ENCODE measurements at regions not wholly inside any gene's neighbourhood (a gene's known extent, or its start where the extent isn't known, plus 50 kb on each side); places are given as distances from the start of the nearest gene placed in this dataset.

GRCh38 chr1:54497338-54497737 lies 50.7 kb upstream of the ACOT11 start:
- DNase-seq, result no peak
- Histone ChIP-seq H3K9ac (ENCODE audit: extremely low read depth, low read length, poor library complexity, severe bottlenecking) (no peak overlapping the region), H3K9me3 (ENCODE audit: control insufficient read depth, low read length) (no peaks in the 10 kb centered on the region), H3K4me3 (ENCODE audit: low read length) (no peak overlapping the region), H3K4me1 (ENCODE audit: control insufficient read depth, insufficient read depth, low read length) (peaks cover 4% of the 10 kb centered on the region), H3K27me3 (ENCODE audit: control insufficient read depth, insufficient read depth, low read length, poor library complexity, severe bottlenecking) (peaks cover 4% of the 10 kb centered on the region), H3K36me3 (ENCODE audit: control insufficient read depth, insufficient read depth, low read length) (no peaks in the 10 kb centered on the region), H3K27ac (ENCODE audit: low read depth, low read length) (no peak overlapping the region)
- Mint-ChIP-seq H3K4me3 (no peak overlapping the region), H3K27ac (no peak overlapping the region), H3K9me3 (no peaks in the 10 kb centered on the region), H3K4me1 (peaks cover 21% of the 10 kb centered on the region), H3K36me3 (ENCODE audit: low read depth) (no peaks in the 10 kb centered on the region), H3K27me3 (ENCODE audit: insufficient read depth) (no peaks in the 10 kb centered on the region)
- 88 to 98% methylated on average over 5 to 6 of the region's 6 CpGs for WGBS, 2 experiments (ENCODE audit: insufficient coverage in 1 of 2, insufficient read length in 1 of 2)
- no peak for TF ChIP-seq CTCF (conservative IDR thresholded peaks at IDR 0.05)

- H3K36me3 Mint-ChIP-seq (ENCODE audit: low read depth), result no peaks in the 10 kb centered on the region
- no peaks in the 10 kb centered on the region for H3K9me3 Mint-ChIP-seq
- Histone ChIP-seq H3K36me3 (ENCODE audit: control insufficient read depth, insufficient read depth, low read length) (no peaks in the 10 kb centered on the region), H3K9ac (ENCODE audit: extremely low read depth, low read length, poor library complexity, severe bottlenecking) (no peak overlapping the region), H3K4me1 (ENCODE audit: control insufficient read depth, insufficient read depth, low read length) (peaks cover 7% of the 10 kb centered on the region), H3K27me3 (ENCODE audit: control insufficient read depth, insufficient read depth, low read length, poor library complexity, severe bottlenecking) (peaks cover 4% of the 10 kb centered on the region), H3K9me3 (ENCODE audit: control insufficient read depth, low read length) (no peaks in the 10 kb centered on the region), H3K27ac (ENCODE audit: low read depth, low read length) (no peak overlapping the region), H3K4me3 (ENCODE audit: low read length) (no peak overlapping the region)
- peaks cover 26% of the 10 kb centered on the region for H3K4me1 Mint-ChIP-seq
- WGBS, 2 experiments (ENCODE audit: insufficient coverage in 1 of 2, insufficient read length in 1 of 2), result 93 to 98% methylated on average over 5 to 7 of the region's 7 CpGs
- TF ChIP-seq CTCF (conservative IDR thresholded peaks at IDR 0.05), result no peak
- H3K4me3 Mint-ChIP-seq, result no peak overlapping the region
- no peak for DNase-seq
- H3K27ac Mint-ChIP-seq, result no peak overlapping the region
- H3K27me3 Mint-ChIP-seq (ENCODE audit: insufficient read depth), result peaks cover 3% of the 10 kb centered on the region
These were observed 52.1 kb upstream of the ACOT11 start for GRCh38 chr1:54495954-54496353.

GRCh38 chr1:54493608-54494007 lies 54.4 kb upstream of the ACOT11 start:
- Mint-ChIP-seq H3K27me3 (ENCODE audit: insufficient read depth) (peaks cover 3% of the 10 kb centered on the region), H3K4me1 (peaks cover 25% of the 10 kb centered on the region), H3K9me3 (no peaks in the 10 kb centered on the region), H3K36me3 (ENCODE audit: low read depth) (no peaks in the 10 kb centered on the region), H3K27ac (no peak overlapping the region), H3K4me3 (no peak overlapping the region)
- no peak for DNase-seq
- no peak overlapping the region for H3K4me3 ChIP-seq (ENCODE audit: low read length)
- H3K27ac ChIP-seq (ENCODE audit: low read depth, low read length), result no peak overlapping the region
- no peak for TF ChIP-seq CTCF (conservative IDR thresholded peaks at IDR 0.05)
- H3K36me3 ChIP-seq (ENCODE audit: control insufficient read depth, insufficient read depth, low read length), result no peaks in the 10 kb centered on the region
- no peaks in the 10 kb centered on the region for H3K9me3 ChIP-seq (ENCODE audit: control insufficient read depth, low read length)
- H3K9ac ChIP-seq (ENCODE audit: extremely low read depth, low read length, poor library complexity, severe bottlenecking), result no peak overlapping the region
- peaks cover 10% of the 10 kb centered on the region for H3K4me1 ChIP-seq (ENCODE audit: control insufficient read depth, insufficient read depth, low read length)
- no peaks in the 10 kb centered on the region for H3K27me3 ChIP-seq (ENCODE audit: control insufficient read depth, insufficient read depth, low read length, poor library complexity, severe bottlenecking)
- WGBS, 2 experiments (ENCODE audit: insufficient coverage in 1 of 2, insufficient read length in 1 of 2), result 95% methylated on average over 1 of the region's 2 CpGs; no CpG with 5 or more reads in 1 of the 2 experiments

All from endodermal cell (in vitro differentiated cells).